IPS-18c (cell line): ENCODE measurements at regions not wholly inside any gene's neighbourhood (a gene's known extent, or its start where the extent isn't known, plus 50 kb on each side); places are given as distances from the start of the nearest gene placed in this dataset.

Experiments used
- H3K4me3 ChIP-seq: 2 replicates; pipeline ENCODE4 v1.7.0; 2013; ENCODE audit warnings: low read depth, mild to moderate bottlenecking, low read length, moderate library complexity; ENCODE audit not compliant: insufficient read depth
- H3K9me3 ChIP-seq: one replicate; pipeline ENCODE4 v1.6.1; 2013; ENCODE audit warnings: mild to moderate bottlenecking, low read length, moderate library complexity; ENCODE audit not compliant: control insufficient read depth, insufficient read depth

DNA sequence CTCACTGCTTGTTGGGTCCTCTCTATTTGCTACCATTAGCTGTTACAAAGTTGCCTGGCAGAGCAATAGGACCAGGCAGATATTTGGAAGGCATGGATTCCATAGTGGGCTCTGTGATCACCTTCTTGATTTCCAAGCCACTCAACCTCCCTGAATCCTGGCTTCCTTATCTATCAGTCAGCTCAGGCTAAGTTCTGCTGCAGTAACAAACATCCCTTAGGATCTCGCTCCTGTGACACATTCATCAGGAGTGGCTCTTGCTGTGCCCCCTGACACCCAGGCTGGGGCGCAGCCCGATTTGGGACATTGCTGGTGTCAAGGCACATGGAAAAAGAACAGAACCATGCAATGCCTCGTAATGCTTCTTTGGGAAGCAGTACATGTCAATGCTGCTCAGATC is 503.9 kb downstream of the TBC1D22A start:
- peaks cover 19% of the 10 kb centered on the region for H3K9me3 ChIP-seq

GRCh38 chr22:47260551-47260950 is 498.1 kb downstream of the TBC1D22A start:
- Histone ChIP-seq H3K9me3 (peaks cover 22% of the 10 kb centered on the region), H3K4me3 (no peak overlapping the region)

More for the DNA sequence above, 503.9 kb downstream of the TBC1D22A start:
- no peak overlapping the region for H3K4me3 ChIP-seq

- peaks cover 22% of the 10 kb centered on the region for H3K9me3 ChIP-seq
Observed at GRCh38 chr22:47259990-47260389, 497.5 kb downstream of the TBC1D22A start.

DNA sequence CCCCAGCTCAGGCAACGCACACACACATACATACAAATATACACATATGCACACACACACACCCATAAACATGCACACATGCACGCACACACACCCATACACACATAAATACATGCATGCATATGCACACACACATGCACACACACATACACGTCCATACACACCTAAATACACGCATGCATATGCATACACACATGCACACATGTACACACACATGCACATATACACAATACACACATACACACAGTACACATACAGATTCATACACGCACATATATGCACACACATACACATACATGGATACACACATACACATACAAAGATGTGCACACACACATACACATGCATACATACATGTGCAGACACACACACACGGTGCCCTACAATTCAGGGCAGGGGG is 496.6 kb downstream of the TBC1D22A start:
- H3K9me3 ChIP-seq = peaks cover 15% of the 10 kb centered on the region
- no peak overlapping the region for H3K4me3 ChIP-seq

More at GRCh38 chr22:47259990-47260389, 497.5 kb downstream of the TBC1D22A start:
- no peak overlapping the region for H3K4me3 ChIP-seq

GRCh38 chr22:47257976-47258375 is 495.5 kb downstream of the TBC1D22A start:
- Histone ChIP-seq H3K4me3 (no peak overlapping the region), H3K9me3 (peaks cover 15% of the 10 kb centered on the region)

DNA sequence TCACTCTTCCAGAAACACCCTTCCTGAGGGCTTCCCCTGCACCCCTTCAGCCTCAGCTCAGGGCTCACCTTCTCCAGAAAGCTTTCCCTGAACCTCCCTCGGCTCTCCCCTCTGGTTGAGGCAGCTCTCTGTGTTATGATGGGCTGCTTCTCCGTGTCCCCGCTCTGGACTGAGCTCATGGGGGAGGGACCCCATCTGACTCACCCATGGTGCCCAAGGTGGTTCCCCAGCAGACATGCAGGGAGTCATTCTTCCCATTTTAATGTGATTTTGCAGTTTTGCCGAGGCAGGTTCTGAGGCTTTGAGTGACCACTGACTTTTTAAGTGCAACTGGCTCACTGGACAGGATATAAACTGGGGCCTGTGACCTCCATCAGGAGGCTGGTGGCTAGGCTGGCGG is 495.1 kb downstream of the TBC1D22A start:
- no peak overlapping the region; the same call in 1 of the 2 replicates for H3K4me3 ChIP-seq
- H3K9me3 ChIP-seq = peaks cover 15% of the 10 kb centered on the region

- peaks cover 21% of the 10 kb centered on the region for H3K9me3 ChIP-seq
- no peak overlapping the region; the same call in 1 of the 2 replicates for H3K4me3 ChIP-seq
Observed at GRCh38 chr22:47251911-47252310, 489.5 kb downstream of the TBC1D22A start.

DNA sequence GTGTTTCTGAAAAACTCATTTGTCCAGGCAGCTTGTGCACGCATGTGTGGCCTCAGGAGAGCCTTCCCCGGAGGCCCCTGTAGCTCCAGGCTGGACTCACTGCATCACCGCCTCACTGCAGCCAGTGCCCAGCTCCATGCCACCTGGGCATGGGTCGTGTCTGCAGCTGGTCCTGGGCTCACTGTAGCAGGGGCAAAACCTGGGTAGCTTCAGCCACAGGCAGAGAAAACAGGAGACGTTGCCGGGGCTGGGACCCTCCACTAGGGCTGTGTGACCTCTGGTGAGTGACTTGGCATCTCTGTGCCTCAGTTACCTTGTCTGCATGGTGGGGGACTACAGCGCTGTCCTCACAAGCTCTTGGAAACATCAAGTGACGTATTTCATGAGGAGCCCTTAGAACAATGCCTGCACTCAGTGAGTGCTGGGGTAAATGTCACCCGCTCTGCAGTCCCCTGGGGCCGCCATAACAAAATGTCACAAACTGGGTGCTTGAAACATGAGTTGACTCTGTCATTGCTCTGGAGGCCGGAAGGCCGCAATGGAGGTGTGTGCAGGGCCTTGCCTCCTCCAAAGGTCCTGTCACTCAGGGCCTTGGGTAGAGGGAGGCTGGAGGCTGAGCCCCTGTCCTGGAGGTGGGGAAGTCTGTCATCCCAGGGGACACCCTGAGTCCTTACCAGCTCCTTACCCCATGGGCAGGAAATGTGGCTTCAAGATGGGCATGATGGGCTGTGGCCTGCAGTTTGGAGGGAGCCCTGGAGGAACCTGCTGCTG is 488.7 kb downstream of the TBC1D22A start:
- peaks cover 20% of the 10 kb centered on the region for H3K9me3 ChIP-seq

DNA sequence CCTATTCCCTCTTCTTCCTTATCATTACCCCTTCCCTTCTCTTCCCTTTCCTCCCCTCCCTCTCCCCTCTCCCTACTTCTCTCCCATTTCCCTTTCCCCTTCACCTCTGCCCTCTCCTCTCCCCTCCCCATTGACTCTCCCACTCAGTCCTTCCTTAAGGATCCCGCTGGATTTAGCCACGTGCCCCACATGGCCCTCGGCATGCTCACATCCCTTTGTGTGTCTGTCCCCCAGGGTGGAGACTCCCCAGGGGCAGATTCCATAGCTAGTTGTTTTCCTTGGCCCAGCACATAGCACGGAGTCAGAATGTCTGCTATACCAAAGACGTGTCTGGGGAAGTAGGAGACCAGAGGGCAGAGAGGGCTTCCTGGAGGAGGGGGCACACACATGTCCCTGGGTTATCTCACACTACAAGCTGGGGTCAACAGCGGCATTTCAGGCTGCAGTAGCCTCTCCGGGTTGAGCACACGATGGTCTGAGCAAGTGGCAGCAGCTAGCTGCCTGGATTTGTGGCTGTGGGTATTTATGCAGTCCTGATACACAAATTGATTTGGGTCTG is 487.0 kb downstream of the TBC1D22A start:
- H3K4me3 ChIP-seq = no peak overlapping the region
- H3K9me3 ChIP-seq = peaks cover 33% of the 10 kb centered on the region

More for the DNA sequence above, 488.7 kb downstream of the TBC1D22A start:
- H3K4me3 ChIP-seq = no peak overlapping the region

DNA sequence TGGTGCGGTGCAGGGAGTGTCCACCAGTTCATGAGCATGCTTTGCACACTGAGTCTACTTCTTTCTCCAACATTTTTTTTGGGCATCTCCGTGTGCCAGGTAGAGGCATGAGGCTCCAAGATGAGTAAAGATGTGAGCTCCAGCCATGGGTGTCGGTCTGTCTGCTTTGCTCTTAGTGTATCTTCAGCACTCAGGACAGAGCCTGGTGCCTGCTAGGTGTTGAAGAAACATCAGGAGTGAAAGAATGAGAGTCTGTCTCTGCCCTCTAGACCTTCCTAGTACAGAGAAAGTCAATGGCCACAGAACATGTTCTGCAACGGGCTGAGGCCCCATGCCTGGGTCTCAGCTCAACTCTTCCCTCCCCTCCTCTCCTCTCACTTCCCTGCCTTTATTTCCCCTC is 486.5 kb downstream of the TBC1D22A start:
- Histone ChIP-seq H3K4me3 (no peak overlapping the region), H3K9me3 (peaks cover 34% of the 10 kb centered on the region)

- no peak overlapping the region for H3K4me3 ChIP-seq
- H3K9me3 ChIP-seq = peaks cover 40% of the 10 kb centered on the region
Observed at GRCh38 chr22:47247579-47248240, 485.3 kb downstream of the TBC1D22A start.

GRCh38 chr22:47245786-47246185 is 483.3 kb downstream of the TBC1D22A start:
- Histone ChIP-seq H3K4me3 (no peak overlapping the region), H3K9me3 (peaks cover 31% of the 10 kb centered on the region)

- Histone ChIP-seq H3K9me3 (peaks cover 31% of the 10 kb centered on the region), H3K4me3 (no peak overlapping the region)
Observed at GRCh38 chr22:47245286-47245685, 482.8 kb downstream of the TBC1D22A start.

- Histone ChIP-seq H3K4me3 (no peak overlapping the region), H3K9me3 (peaks cover 35% of the 10 kb centered on the region)
Observed at GRCh38 chr22:47240116-47240515, 477.7 kb downstream of the TBC1D22A start.

DNA sequence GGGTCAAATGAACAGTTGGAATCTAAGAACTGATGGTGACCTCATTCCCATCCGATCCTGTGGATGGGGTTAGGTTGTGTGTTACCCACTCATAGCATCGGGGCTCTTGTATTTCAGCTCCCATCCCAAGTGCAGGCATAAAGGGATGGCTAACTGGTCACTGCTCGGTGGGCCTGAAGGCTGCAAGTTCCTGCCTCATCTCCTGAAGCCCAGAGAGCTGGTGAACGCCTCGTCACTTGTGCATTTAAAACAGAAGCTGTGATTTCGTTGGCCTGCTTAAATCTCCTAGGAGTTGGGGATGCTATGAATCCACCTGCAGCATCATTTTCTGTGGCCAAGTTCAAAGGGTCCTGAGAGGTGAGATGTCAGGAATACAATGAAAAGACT is 477.0 kb downstream of the TBC1D22A start:
- H3K9me3 ChIP-seq = peaks cover 33% of the 10 kb centered on the region

GRCh38 chr22:47238690-47239473 is 476.4 kb downstream of the TBC1D22A start:
- Histone ChIP-seq H3K4me3 (no peak overlapping the region), H3K9me3 (peaks cover 36% of the 10 kb centered on the region)

More for the DNA sequence above, 477.0 kb downstream of the TBC1D22A start:
- H3K4me3 ChIP-seq = no peak overlapping the region

DNA sequence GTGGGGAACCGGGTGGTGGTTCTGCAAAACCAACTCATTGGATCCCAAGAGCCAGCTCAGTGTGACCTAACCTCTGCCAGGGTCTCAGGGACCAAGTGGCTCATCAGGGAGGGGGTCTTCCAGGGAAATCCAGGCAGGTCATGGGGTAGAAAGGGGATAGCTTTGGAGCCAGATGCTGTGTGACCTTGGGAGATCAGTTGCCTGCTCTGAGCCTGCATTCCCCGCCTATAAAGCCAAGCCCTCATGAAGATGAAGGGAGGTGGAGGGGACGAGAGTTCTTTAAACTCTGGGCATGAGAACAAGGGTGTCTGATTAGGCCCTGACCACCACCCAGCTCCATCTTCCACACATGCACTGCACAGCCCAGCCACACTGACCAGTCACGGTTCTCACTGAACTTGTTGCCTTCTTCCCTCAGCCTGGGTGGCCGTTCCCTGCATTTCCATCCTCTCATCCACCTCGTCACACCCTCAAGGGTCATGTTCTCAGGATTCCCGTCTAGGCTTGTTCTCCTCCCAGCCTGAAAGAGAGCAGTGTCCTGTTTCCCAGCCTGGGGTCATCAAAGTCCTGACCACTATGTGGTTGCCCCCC is 475.5 kb downstream of the TBC1D22A start:
- Histone ChIP-seq H3K4me3 (no peak overlapping the region; the same call in 1 of the 2 replicates), H3K9me3 (peaks cover 36% of the 10 kb centered on the region)
